ENCODE measurements at regions not wholly inside any gene's neighbourhood (a gene's known extent, or its start where the extent isn't known, plus 50 kb on each side); places are given as distances from the start of the nearest gene placed in this dataset.

DNA sequence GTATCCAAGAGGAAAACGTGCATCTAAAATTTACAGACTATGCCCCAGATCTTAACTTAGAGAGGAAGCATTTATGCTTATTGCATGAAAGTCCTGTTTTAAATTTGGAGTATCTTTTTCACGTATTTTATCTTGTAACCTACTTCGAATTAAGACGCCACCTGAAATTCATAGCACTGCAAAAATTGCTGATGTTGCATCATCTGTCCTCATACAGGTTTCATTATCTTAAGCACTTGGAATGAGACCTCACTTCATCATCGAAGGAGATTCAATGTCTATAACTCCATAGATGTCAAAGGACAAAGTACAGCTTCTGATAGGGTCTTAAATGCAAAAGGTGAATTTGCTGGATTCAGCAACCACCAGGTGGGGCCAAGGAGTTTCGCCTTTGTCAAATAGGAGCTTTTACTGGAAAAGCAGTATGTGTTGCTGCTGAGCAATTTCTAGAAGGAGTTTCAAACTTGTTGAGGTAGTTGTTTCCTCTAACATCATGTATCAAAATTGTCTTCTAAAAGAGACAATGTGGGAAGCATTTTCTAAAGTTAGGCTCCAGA, 106.4 kb upstream of the CCDC85A start:
- dilution Hi-C loops (cut with MboI; ENCODE audit: extremely low pct_ligation_motif_present, low sequenced_read_pairs): no loop called here
- no peak overlapping the region for H2AFZ ChIP-seq (ENCODE audit: control insufficient read depth, low read length)
- TF ChIP-seq, protein P1, sequence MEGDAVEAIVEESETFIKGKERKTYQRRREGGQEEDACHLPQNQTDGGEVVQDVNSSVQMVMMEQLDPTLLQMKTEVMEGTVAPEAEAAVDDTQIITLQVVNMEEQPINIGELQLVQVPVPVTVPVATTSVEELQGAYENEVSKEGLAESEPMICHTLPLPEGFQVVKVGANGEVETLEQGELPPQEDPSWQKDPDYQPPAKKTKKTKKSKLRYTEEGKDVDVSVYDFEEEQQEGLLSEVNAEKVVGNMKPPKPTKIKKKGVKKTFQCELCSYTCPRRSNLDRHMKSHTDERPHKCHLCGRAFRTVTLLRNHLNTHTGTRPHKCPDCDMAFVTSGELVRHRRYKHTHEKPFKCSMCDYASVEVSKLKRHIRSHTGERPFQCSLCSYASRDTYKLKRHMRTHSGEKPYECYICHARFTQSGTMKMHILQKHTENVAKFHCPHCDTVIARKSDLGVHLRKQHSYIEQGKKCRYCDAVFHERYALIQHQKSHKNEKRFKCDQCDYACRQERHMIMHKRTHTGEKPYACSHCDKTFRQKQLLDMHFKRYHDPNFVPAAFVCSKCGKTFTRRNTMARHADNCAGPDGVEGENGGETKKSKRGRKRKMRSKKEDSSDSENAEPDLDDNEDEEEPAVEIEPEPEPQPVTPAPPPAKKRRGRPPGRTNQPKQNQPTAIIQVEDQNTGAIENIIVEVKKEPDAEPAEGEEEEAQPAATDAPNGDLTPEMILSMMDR (optimal IDR thresholded peaks at IDR 0.05 in 1 of 3, IDR thresholded peaks at IDR 0.05 in 1 of 3, conservative IDR thresholded peaks at IDR 0.05 in 1 of 3; ENCODE audit: extremely low read depth in 1 of 3, insufficient read depth in 2 of 3, low read length in 3 of 3): peak; percentile 58 to 72 (median 61)
- no peak for TF ChIP-seq EZH2 (IDR thresholded peaks at IDR 0.05; ENCODE audit: low read length)
- no peak for FAIRE-seq
- H4K20me1 ChIP-seq (ENCODE audit: control insufficient read depth, extremely low read depth, insufficient read depth, low read length): no peaks in the 10 kb centered on the region
- no peaks in the 10 kb centered on the region for H3K79me2 ChIP-seq (ENCODE audit: control insufficient read depth, insufficient read depth, low read length)
- H3K27me3 ChIP-seq (ENCODE audit: control insufficient read depth, extremely low read depth, insufficient read depth, low read length): no peaks in the 10 kb centered on the region
- no peak overlapping the region for H3K4me2 ChIP-seq (ENCODE audit: control insufficient read depth, extremely low read depth, insufficient read depth, low read depth, low read length)
- no peaks in the 10 kb centered on the region for H3K4me1 ChIP-seq (ENCODE audit: control insufficient read depth, extremely low read depth, insufficient read depth, low read length)
- no peaks in the 10 kb centered on the region for H3K9me1 ChIP-seq (ENCODE audit: control insufficient read depth, extremely low read depth, insufficient read depth, low read length)
- no peak for DNase-seq (ENCODE audit: low read depth, low spot score)
- H3K9ac ChIP-seq (ENCODE audit: control insufficient read depth, extremely low read depth, insufficient read depth, low read length): no peak overlapping the region
- no peaks in the 10 kb centered on the region for H3K9me3 ChIP-seq (ENCODE audit: control insufficient read depth, low read depth, low read length)
- H3K27ac ChIP-seq (ENCODE audit: control insufficient read depth, insufficient read depth, low read length): no peak overlapping the region
- H3K36me3 ChIP-seq (ENCODE audit: control insufficient read depth in 2 of 2, extremely low read depth in 1 of 2, insufficient read depth in 2 of 2, low read length in 2 of 2): no peaks in the 10 kb centered on the region
- no peak overlapping the region for H3K4me3 ChIP-seq (ENCODE audit: control insufficient read depth in 2 of 3, extremely low read depth in 1 of 3, insufficient read depth in 2 of 3, low read depth in 1 of 3, low read length in 3 of 3)

DNA sequence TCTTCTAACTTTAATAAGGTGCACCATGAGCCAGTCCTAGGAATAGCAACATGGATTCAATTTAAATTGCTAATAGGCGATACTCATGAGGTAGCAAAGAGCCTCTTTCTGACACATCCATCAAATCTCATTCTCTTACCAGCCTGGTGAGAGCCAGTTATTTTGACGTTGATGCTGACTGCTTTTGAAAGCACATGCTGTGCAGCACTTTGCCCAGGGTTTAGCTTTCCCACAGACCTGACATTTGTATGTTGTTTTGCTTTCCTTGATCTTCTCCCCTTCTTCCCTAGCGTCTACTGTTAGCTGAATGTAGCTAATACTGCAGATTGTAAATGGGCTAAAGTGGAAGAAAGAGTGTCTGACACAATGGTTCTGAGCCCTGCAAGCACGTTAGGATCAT, 101.1 kb upstream of the CCDC85A start:
- no peaks in the 10 kb centered on the region for H3K27me3 ChIP-seq (ENCODE audit: control insufficient read depth, extremely low read depth, insufficient read depth, low read length)
- DNase-seq (ENCODE audit: low read depth, low spot score): no peak
- H3K4me3 ChIP-seq (ENCODE audit: control insufficient read depth in 2 of 3, extremely low read depth in 1 of 3, insufficient read depth in 2 of 3, low read depth in 1 of 3, low read length in 3 of 3): no peak overlapping the region
- no peaks in the 10 kb centered on the region for H3K9me1 ChIP-seq (ENCODE audit: control insufficient read depth, extremely low read depth, insufficient read depth, low read length)
- no peak overlapping the region for H3K27ac ChIP-seq (ENCODE audit: control insufficient read depth, insufficient read depth, low read length)
- H4K20me1 ChIP-seq (ENCODE audit: control insufficient read depth, extremely low read depth, insufficient read depth, low read length): no peaks in the 10 kb centered on the region
- dilution Hi-C loops (cut with MboI; ENCODE audit: extremely low pct_ligation_motif_present, low sequenced_read_pairs): no loop called here
- H3K4me2 ChIP-seq (ENCODE audit: control insufficient read depth, extremely low read depth, insufficient read depth, low read depth, low read length): no peak overlapping the region
- H3K36me3 ChIP-seq (ENCODE audit: control insufficient read depth in 2 of 2, extremely low read depth in 1 of 2, insufficient read depth in 2 of 2, low read length in 2 of 2): no peaks in the 10 kb centered on the region
- no peak overlapping the region for H3K9ac ChIP-seq (ENCODE audit: control insufficient read depth, extremely low read depth, insufficient read depth, low read length)
- no peak for FAIRE-seq
- H3K4me1 ChIP-seq (ENCODE audit: control insufficient read depth, extremely low read depth, insufficient read depth, low read length): no peaks in the 10 kb centered on the region
- H3K9me3 ChIP-seq (ENCODE audit: control insufficient read depth, low read depth, low read length): no peaks in the 10 kb centered on the region
- no peak for TF ChIP-seq EZH2 (IDR thresholded peaks at IDR 0.05; ENCODE audit: low read length)
- TF ChIP-seq, protein P1 (optimal IDR thresholded peaks at IDR 0.05 in 1 of 3, IDR thresholded peaks at IDR 0.05 in 1 of 3, conservative IDR thresholded peaks at IDR 0.05 in 1 of 3; ENCODE audit: extremely low read depth in 1 of 3, insufficient read depth in 2 of 3, low read length in 3 of 3): no peak
- H3K79me2 ChIP-seq (ENCODE audit: control insufficient read depth, insufficient read depth, low read length): no peaks in the 10 kb centered on the region
- H2AFZ ChIP-seq (ENCODE audit: control insufficient read depth, low read length): no peak overlapping the region
